ENCODE measurements at regions not wholly inside any gene's neighbourhood (a gene's known extent, or its start where the extent isn't known, plus 50 kb on each side); places are given as distances from the start of the nearest gene placed in this dataset.

DNA sequence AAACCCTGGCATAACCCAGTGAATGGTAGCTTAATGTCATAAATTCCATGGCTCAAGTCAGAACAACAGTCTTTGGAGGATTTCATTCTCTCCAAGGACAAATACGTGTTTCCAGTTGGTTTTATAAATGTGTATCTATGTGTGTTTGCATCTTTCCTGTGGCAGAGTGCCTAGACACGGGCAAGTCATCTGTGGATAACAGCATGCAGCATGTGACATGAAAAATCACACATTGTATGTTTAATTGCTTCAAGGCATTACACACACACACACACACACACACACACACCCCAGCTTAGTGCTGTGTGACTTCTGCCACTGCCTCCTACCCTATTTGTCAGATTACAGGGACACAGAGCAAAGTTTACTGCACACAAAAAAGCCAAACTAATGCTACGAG lies 68.2 kb upstream of the SSX2IP start:
- TF ChIP-seq ZNF555 (tag by site-specific recombination; conservative IDR thresholded peaks at IDR 0.05) (no peak), ZNF140 (tag by site-specific recombination; IDR thresholded peaks at IDR 0.05) (no peak)

Measured in HEK293 (cell line).